Uterus (tissue), 2 donors: ENCODE measurements at regions not wholly inside any gene's neighbourhood (a gene's known extent, or its start where the extent isn't known, plus 50 kb on each side); places are given as distances from the start of the nearest gene placed in this dataset.

Source experiments
- CTCF ChIP-seq, 4 experiments: fragments of 200-600 bp in 2 of 4; fragments of 450-650 bp in 2 of 4; sonication (generic) in 2 of 4; IDR thresholded peaks; one replicate each; pipeline ENCODE4 v1.5.1; 2016 to 2019; ENCODE audit warnings: antibody characterized with exemption in 4 of 4, mild to moderate bottlenecking in 2 of 4, moderate library complexity in 1 of 4
- POLR2A ChIP-seq, 2 donors: fragments of 450-650 bp; IDR thresholded peaks; one replicate each; pipeline ENCODE4 v1.6.1; 2016; ENCODE audit warnings: antibody characterized with exemption in 2 of 2, mild to moderate bottlenecking in 1 of 2, moderate library complexity in 1 of 2

GRCh38 chr14:82084813-82085212 lies 551.2 kb upstream of the SEL1L start:
- TF ChIP-seq POLR2A (IDR thresholded peaks at IDR 0.05) (no peak), CTCF (IDR thresholded peaks at IDR 0.05) (no peak)
